ENCODE measurements at regions not wholly inside any gene's neighbourhood (a gene's known extent, or its start where the extent isn't known, plus 50 kb on each side); places are given as distances from the start of the nearest gene placed in this dataset.

- DNase-seq, result peak; percentile 39
- Histone ChIP-seq H4K20me1 (ENCODE audit: insufficient read depth) (no peaks in the 10 kb centered on the region), H3K9ac (peak overlapping the region; percentile 83), H3K4me2 (ENCODE audit: unreplicated experiment) (peak overlapping the region; percentile 85), H3K4me3 (peak overlapping the region; percentile 61), H3K27ac (peak overlapping the region; percentile 89), H3K36me3 (ENCODE audit: low read depth) (no peaks in the 10 kb centered on the region), H3K4me1 (ENCODE audit: insufficient read depth) (peaks cover 19% of the 10 kb centered on the region), H2AFZ (peak overlapping the region; percentile 60), H3K9me2 (ENCODE audit: insufficient read depth) (no peaks in the 10 kb centered on the region), H3K79me2 (ENCODE audit: insufficient read depth) (no peaks in the 10 kb centered on the region), H3F3A (ENCODE audit: insufficient read depth) (peaks cover 20% of the 10 kb centered on the region; the same call in 1 of the 2 replicates), H3K27me3 (replicated peaks; ENCODE audit: insufficient read depth) (no peaks in the 10 kb centered on the region), H3K9me3 (ENCODE audit: low read depth) (no peaks in the 10 kb centered on the region)
- WGBS, 2 experiments (ENCODE audit: low coverage in 1 of 2, low lambda C conversion rate in 2 of 2, missing lambda C conversion rate in 2 of 2), result 13 to 15% methylated on average over 9 of the region's 9 CpGs
- in situ Hi-C loops (cut with MboI), result no loop called here
- TF ChIP-seq EZH2 (IDR thresholded peaks at IDR 0.05; ENCODE audit: insufficient read depth, poor library complexity, severe bottlenecking), result no peak
- TF ChIP-seq EZH2phosphoT487 (IDR thresholded peaks at IDR 0.05; ENCODE audit: insufficient read depth, low read depth), result no peak
Observed at GRCh38 chr10:3935933-3936359, 150.9 kb upstream of the KLF6 start.

- H3K4me2 ChIP-seq (ENCODE audit: unreplicated experiment), result peak overlapping the region; percentile 85
- H3K36me3 ChIP-seq (ENCODE audit: low read depth), result no peaks in the 10 kb centered on the region
- peak overlapping the region; percentile 83 for H3K9ac ChIP-seq
- no peaks in the 10 kb centered on the region for H3K79me2 ChIP-seq (ENCODE audit: insufficient read depth)
- peak overlapping the region; percentile 61 for H3K4me3 ChIP-seq
- DNase-seq, result peak; percentile 96
- in situ Hi-C loops (cut with MboI), result no loop called here
- no peak for TF ChIP-seq EZH2 (IDR thresholded peaks at IDR 0.05; ENCODE audit: insufficient read depth, poor library complexity, severe bottlenecking)
- peak; percentile 73; the same call in 1 of the 2 replicates for TF ChIP-seq EZH2phosphoT487 (IDR thresholded peaks at IDR 0.05; ENCODE audit: insufficient read depth, low read depth)
- H3K4me1 ChIP-seq (ENCODE audit: insufficient read depth), result peaks cover 19% of the 10 kb centered on the region
- no peaks in the 10 kb centered on the region for H3K9me2 ChIP-seq (ENCODE audit: insufficient read depth)
- H3F3A ChIP-seq (ENCODE audit: insufficient read depth), result peaks cover 20% of the 10 kb centered on the region; the same call in 1 of the 2 replicates
- H2AFZ ChIP-seq, result peak overlapping the region; percentile 60
- H3K27ac ChIP-seq, result peak overlapping the region; percentile 89
- no peaks in the 10 kb centered on the region for H3K9me3 ChIP-seq (ENCODE audit: low read depth)
- 4 to 7% methylated on average over 11 of the region's 11 CpGs for WGBS, 2 experiments (ENCODE audit: low coverage in 1 of 2, low lambda C conversion rate in 2 of 2, missing lambda C conversion rate in 2 of 2)
- no peaks in the 10 kb centered on the region for H3K27me3 ChIP-seq (replicated peaks; ENCODE audit: insufficient read depth)
- no peaks in the 10 kb centered on the region for H4K20me1 ChIP-seq (ENCODE audit: insufficient read depth)
Observed at GRCh38 chr10:3935141-3935540, 150.1 kb upstream of the KLF6 start.

- H3K9me3 ChIP-seq (ENCODE audit: low read depth), result no peaks in the 10 kb centered on the region
- peaks cover 19% of the 10 kb centered on the region for H3K4me1 ChIP-seq (ENCODE audit: insufficient read depth)
- no peak overlapping the region for H3K4me3 ChIP-seq
- H3K27me3 ChIP-seq (replicated peaks; ENCODE audit: insufficient read depth), result no peaks in the 10 kb centered on the region
- no peak for DNase-seq
- no peak overlapping the region for H3K9ac ChIP-seq
- H3K4me2 ChIP-seq (ENCODE audit: unreplicated experiment), result no peak overlapping the region
- H3K79me2 ChIP-seq (ENCODE audit: insufficient read depth), result no peaks in the 10 kb centered on the region
- TF ChIP-seq EZH2phosphoT487 (IDR thresholded peaks at IDR 0.05; ENCODE audit: insufficient read depth, low read depth) (no peak), EZH2 (IDR thresholded peaks at IDR 0.05; ENCODE audit: insufficient read depth, poor library complexity, severe bottlenecking) (no peak)
- H4K20me1 ChIP-seq (ENCODE audit: insufficient read depth), result no peaks in the 10 kb centered on the region
- H2AFZ ChIP-seq, result no peak overlapping the region
- H3F3A ChIP-seq (ENCODE audit: insufficient read depth), result peaks cover 20% of the 10 kb centered on the region; the same call in 1 of the 2 replicates
- in situ Hi-C loops (cut with MboI), result no loop called here
- no peaks in the 10 kb centered on the region for H3K9me2 ChIP-seq (ENCODE audit: insufficient read depth)
- 95 to 98% methylated on average over 4 of the region's 4 CpGs for WGBS, 2 experiments (ENCODE audit: low coverage in 1 of 2, low lambda C conversion rate in 2 of 2, missing lambda C conversion rate in 2 of 2)
- no peak overlapping the region for H3K27ac ChIP-seq
- no peaks in the 10 kb centered on the region for H3K36me3 ChIP-seq (ENCODE audit: low read depth)
Observed at GRCh38 chr10:3933733-3934132, 148.7 kb upstream of the KLF6 start.

GRCh38 chr10:3932597-3933375, 147.8 kb upstream of the KLF6 start:
- Histone ChIP-seq H4K20me1 (ENCODE audit: insufficient read depth) (no peaks in the 10 kb centered on the region), H3F3A (ENCODE audit: insufficient read depth) (peaks cover 20% of the 10 kb centered on the region; the same call in 1 of the 2 replicates), H3K9ac (no peak overlapping the region), H3K36me3 (ENCODE audit: low read depth) (no peaks in the 10 kb centered on the region), H3K79me2 (ENCODE audit: insufficient read depth) (no peaks in the 10 kb centered on the region), H3K4me2 (ENCODE audit: unreplicated experiment) (no peak overlapping the region), H3K4me3 (no peak overlapping the region), H3K4me1 (ENCODE audit: insufficient read depth) (peaks cover 19% of the 10 kb centered on the region), H3K9me3 (ENCODE audit: low read depth) (no peaks in the 10 kb centered on the region), H3K27me3 (replicated peaks; ENCODE audit: insufficient read depth) (no peaks in the 10 kb centered on the region), H3K27ac (no peak overlapping the region), H3K9me2 (ENCODE audit: insufficient read depth) (no peaks in the 10 kb centered on the region), H2AFZ (no peak overlapping the region)
- TF ChIP-seq EZH2phosphoT487 (IDR thresholded peaks at IDR 0.05; ENCODE audit: insufficient read depth, low read depth) (no peak), EZH2 (IDR thresholded peaks at IDR 0.05; ENCODE audit: insufficient read depth, poor library complexity, severe bottlenecking) (no peak)
- in situ Hi-C loops (cut with MboI), result no loop called here
- no peak for DNase-seq
- WGBS, 2 experiments (ENCODE audit: low coverage in 1 of 2, low lambda C conversion rate in 2 of 2, missing lambda C conversion rate in 2 of 2), result 92 to 94% methylated on average over 14 to 15 of the region's 15 CpGs
